BLaER1 treated with 17β-estradiol and CSF1 and Interleukin-3, amounts not matched to agents 10 nM and 100 nM (cell line): ENCODE measurements at regions not wholly inside any gene's neighbourhood (a gene's known extent, or its start where the extent isn't known, plus 50 kb on each side); places are given as distances from the start of the nearest gene placed in this dataset.

Source experiments
- H3K27ac ChIP-seq, 11 experiments: shearing (Covaris generic); formaldehyde crosslinking; 2 replicates each; pipeline ENCODE4 v1.8.1; 2022
- H3K27me3 ChIP-seq, 11 experiments: shearing (Covaris generic); formaldehyde crosslinking; 2 replicates each; pipeline ENCODE4 v1.8.1; 2022
- H3K36me3 ChIP-seq, 11 experiments: shearing (Covaris generic); formaldehyde crosslinking; 2 replicates each; pipeline ENCODE4 v1.8.1; 2022
- H3K4me1 ChIP-seq, 10 experiments: shearing (Covaris generic); formaldehyde crosslinking; 2 replicates each; pipeline ENCODE4 v1.8.1; 2022
- H3K4me2 ChIP-seq, 11 experiments: shearing (Covaris generic); formaldehyde crosslinking; 2 replicates each; pipeline ENCODE4 v1.8.1; 2022
- H3K4me3 ChIP-seq, 10 experiments: shearing (Covaris generic); formaldehyde crosslinking; 2 replicates each; pipeline ENCODE4 v1.8.1; 2022
- H3K9ac ChIP-seq, 11 experiments: shearing (Covaris generic); formaldehyde crosslinking; 2 replicates each; pipeline ENCODE4 v1.8.1; 2022
- H3K9me3 ChIP-seq, 11 experiments: shearing (Covaris generic); formaldehyde crosslinking; replicated peaks in 1 of 11; 2 replicates each; pipeline ENCODE4 v1.8.1; 2022
- H4K20me1 ChIP-seq, 11 experiments: shearing (Covaris generic); formaldehyde crosslinking; 2 replicates each; pipeline ENCODE4 v1.8.1; 2022
- Cebpa-rat ChIP-seq, 11 experiments: shearing (Covaris generic); IDR thresholded peaks; 2 replicates each; pipeline ENCODE4 v1.8.1; 2022

- H3K4me2 ChIP-seq = peak overlapping the region in 8 of 11 experiments; percentile 2 to 59 (median 32); a peak in 10 of 22 replicates
- no peak for TF ChIP-seq Cebpa-rat (IDR thresholded peaks at IDR 0.05)
- H4K20me1 ChIP-seq = no peaks in the 10 kb centered on the region
- H3K4me3 ChIP-seq = no peak overlapping the region
- peaks cover 0 to 18% (median 9%) of the 10 kb centered on the region in 11 experiments; a peak in 9 of 22 replicates for H3K9me3 ChIP-seq
- no peak overlapping the region for H3K27ac ChIP-seq
- H3K4me1 ChIP-seq = peaks cover 32 to 67% (median 49%) of the 10 kb centered on the region in 10 experiments
- H3K36me3 ChIP-seq = no peaks in the 10 kb centered on the region
- no peak overlapping the region for H3K9ac ChIP-seq
- H3K27me3 ChIP-seq = no peaks in the 10 kb centered on the region
These were observed 55.2 kb upstream of the GNG12 start for GRCh38 chr1:67888216-67889106.

- H3K4me2 ChIP-seq = no peak overlapping the region; a peak in 1 of 22 replicates
- H3K4me1 ChIP-seq = peaks cover 32 to 56% (median 42%) of the 10 kb centered on the region in 10 experiments
- H3K9ac ChIP-seq = no peak overlapping the region
- H3K27ac ChIP-seq = no peak overlapping the region
- peaks cover 0 to 9% (median 1%) of the 10 kb centered on the region in 11 experiments; a peak in 6 of 22 replicates for H3K9me3 ChIP-seq
- TF ChIP-seq Cebpa-rat (IDR thresholded peaks at IDR 0.05) = no peak
- no peaks in the 10 kb centered on the region for H4K20me1 ChIP-seq
- H3K36me3 ChIP-seq = no peaks in the 10 kb centered on the region
- no peak overlapping the region for H3K4me3 ChIP-seq
- H3K27me3 ChIP-seq = no peaks in the 10 kb centered on the region
These were observed 53.9 kb upstream of the GNG12 start for GRCh38 chr1:67887146-67887545.

GRCh38 chr1:67886076-67886475 is 52.8 kb upstream of the GNG12 start:
- Histone ChIP-seq H3K9me3 (no peaks in the 10 kb centered on the region), H3K4me1 (peaks cover 26 to 53% (median 39%) of the 10 kb centered on the region in 10 experiments), H3K27me3 (no peaks in the 10 kb centered on the region), H3K4me3 (no peak overlapping the region), H3K36me3 (no peaks in the 10 kb centered on the region), H4K20me1 (no peaks in the 10 kb centered on the region), H3K9ac (no peak overlapping the region), H3K27ac (0 out of 22 replicates have a peak overlapping the region, but pooled peaks of 1 of the 11 experiments have one; percentile 10), H3K4me2 (peak overlapping the region in 9 of 11 experiments; percentile 4 to 66 (median 51); a peak in 17 of 22 replicates)
- TF ChIP-seq Cebpa-rat (IDR thresholded peaks at IDR 0.05) = no peak

GRCh38 chr1:67883069-67883468 is 49.8 kb upstream of the GNG12 start:
- no peak for TF ChIP-seq Cebpa-rat (IDR thresholded peaks at IDR 0.05)
- H3K4me3 ChIP-seq = no peak overlapping the region
- H4K20me1 ChIP-seq = no peaks in the 10 kb centered on the region
- H3K36me3 ChIP-seq = no peaks in the 10 kb centered on the region
- H3K27ac ChIP-seq = no peak overlapping the region
- H3K4me2 ChIP-seq = no peak overlapping the region
- 0 out of 22 replicates have a peak, but pooled peaks cover 0 to 3% (median 0%) of the 10 kb centered on the region in 11 experiments for H3K9me3 ChIP-seq
- no peak overlapping the region for H3K9ac ChIP-seq
- peaks cover 0 to 22% (median 12%) of the 10 kb centered on the region in 10 experiments; a peak in 13 of 20 replicates for H3K4me1 ChIP-seq
- H3K27me3 ChIP-seq = no peaks in the 10 kb centered on the region
